Loucy (cell line): ENCODE measurements at regions not wholly inside any gene's neighbourhood (a gene's known extent, or its start where the extent isn't known, plus 50 kb on each side); places are given as distances from the start of the nearest gene placed in this dataset.

Experiments used
- EZH2phosphoT487 ChIP-seq: fragments of 200-600 bp; IDR thresholded peaks from 2 replicates; pipeline ENCODE4 v1.6.1; 2018; ENCODE audit warnings: antibody characterized with exemption, mild to moderate bottlenecking, moderate library complexity, borderline replicate concordance
- TF ChIP-seq, protein P1 (sequence below): fragments of 200-600 bp; sonication (generic); conservative IDR thresholded peaks from 2 replicates; pipeline ENCODE4 v1.5.1; 2014; ENCODE audit warnings: mild to moderate bottlenecking, antibody characterized with exemption, low read length

DNA sequence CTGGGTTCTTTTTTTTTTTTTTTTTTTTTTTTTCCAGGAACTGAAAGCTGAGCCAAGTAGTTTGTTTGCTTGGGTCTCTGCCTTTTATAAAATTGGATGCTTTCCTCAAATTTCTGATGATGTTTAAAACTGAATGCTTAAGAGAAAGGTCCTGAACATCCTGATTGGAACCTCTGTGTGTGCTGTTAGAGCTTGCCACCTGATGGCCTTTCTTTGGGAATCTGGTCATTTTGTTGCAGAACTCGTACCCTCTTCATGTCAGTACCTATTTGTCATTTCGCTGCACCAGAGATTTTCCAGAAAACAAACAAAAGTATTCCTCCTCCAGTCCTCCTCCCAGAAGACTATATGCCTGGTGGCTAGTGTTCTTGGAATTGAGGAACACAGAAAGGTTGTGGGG lies 81.2 kb upstream of the KLF12 start:
- TF ChIP-seq, protein P1, sequence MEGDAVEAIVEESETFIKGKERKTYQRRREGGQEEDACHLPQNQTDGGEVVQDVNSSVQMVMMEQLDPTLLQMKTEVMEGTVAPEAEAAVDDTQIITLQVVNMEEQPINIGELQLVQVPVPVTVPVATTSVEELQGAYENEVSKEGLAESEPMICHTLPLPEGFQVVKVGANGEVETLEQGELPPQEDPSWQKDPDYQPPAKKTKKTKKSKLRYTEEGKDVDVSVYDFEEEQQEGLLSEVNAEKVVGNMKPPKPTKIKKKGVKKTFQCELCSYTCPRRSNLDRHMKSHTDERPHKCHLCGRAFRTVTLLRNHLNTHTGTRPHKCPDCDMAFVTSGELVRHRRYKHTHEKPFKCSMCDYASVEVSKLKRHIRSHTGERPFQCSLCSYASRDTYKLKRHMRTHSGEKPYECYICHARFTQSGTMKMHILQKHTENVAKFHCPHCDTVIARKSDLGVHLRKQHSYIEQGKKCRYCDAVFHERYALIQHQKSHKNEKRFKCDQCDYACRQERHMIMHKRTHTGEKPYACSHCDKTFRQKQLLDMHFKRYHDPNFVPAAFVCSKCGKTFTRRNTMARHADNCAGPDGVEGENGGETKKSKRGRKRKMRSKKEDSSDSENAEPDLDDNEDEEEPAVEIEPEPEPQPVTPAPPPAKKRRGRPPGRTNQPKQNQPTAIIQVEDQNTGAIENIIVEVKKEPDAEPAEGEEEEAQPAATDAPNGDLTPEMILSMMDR = no peak
- no peak for TF ChIP-seq EZH2phosphoT487
